ENCODE measurements at regions not wholly inside any gene's neighbourhood (a gene's known extent, or its start where the extent isn't known, plus 50 kb on each side); places are given as distances from the start of the nearest gene placed in this dataset.

DNA sequence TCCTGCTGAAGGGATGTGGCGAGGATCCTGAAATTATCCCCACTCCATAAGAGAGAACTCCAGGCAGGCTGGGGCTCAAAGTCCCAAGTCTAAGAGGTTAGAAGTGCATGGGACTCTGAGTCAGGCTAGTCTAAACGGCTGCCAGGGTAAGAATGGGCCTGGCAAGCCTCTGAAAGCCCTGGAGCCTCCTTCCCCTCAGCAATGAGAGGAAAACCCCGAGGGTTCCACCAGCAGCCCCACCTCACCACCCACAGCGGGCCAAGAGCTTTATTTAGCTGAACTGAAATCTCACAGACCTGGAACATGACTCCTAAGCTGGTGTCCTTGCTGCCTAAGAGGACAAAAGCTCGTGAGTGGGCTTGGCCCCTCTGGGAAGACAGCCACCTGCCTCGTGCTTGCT lies 135.5 kb downstream of the SEC61B start:
- TF ChIP-seq CTCF (IDR thresholded peaks at IDR 0.05; ENCODE audit: low read depth, low read length, poor library complexity, severe bottlenecking), result no peak
- no peak for TF ChIP-seq EZH2phosphoT487 (IDR thresholded peaks at IDR 0.05; ENCODE audit: borderline replicate concordance, low read length)

All from DOHH2 (cell line).